ENCODE measurements at regions not wholly inside any gene's neighbourhood (a gene's known extent, or its start where the extent isn't known, plus 50 kb on each side); places are given as distances from the start of the nearest gene placed in this dataset.
A peak's percentile ranks its signal among the peaks of the same experiment; 100 is the strongest.

- no peak for TF ChIP-seq CTCF (conservative IDR thresholded peaks at IDR 0.05; ENCODE audit: low read depth, low read length)
- DNase-seq (ENCODE audit: low read depth) = no peak
- no peak overlapping the region for H3K4me3 ChIP-seq (ENCODE audit: low read depth, low read length)
Observed at GRCh38 chr4:138521809-138522208, 279.7 kb upstream of the SLC7A11 start.

- no peak for DNase-seq (ENCODE audit: low read depth)
- no peak overlapping the region for H3K4me3 ChIP-seq (ENCODE audit: low read depth, low read length)
- no peak for TF ChIP-seq CTCF (conservative IDR thresholded peaks at IDR 0.05; ENCODE audit: low read depth, low read length)
Observed at GRCh38 chr4:138519436-138519835, 277.3 kb upstream of the SLC7A11 start.

- no peak for DNase-seq (ENCODE audit: low read depth)
- no peak overlapping the region for H3K4me3 ChIP-seq (ENCODE audit: low read depth, low read length)
- no peak for TF ChIP-seq CTCF (conservative IDR thresholded peaks at IDR 0.05; ENCODE audit: low read depth, low read length)
Observed at GRCh38 chr4:138513535-138513934, 271.4 kb upstream of the SLC7A11 start.

GRCh38 chr4:138512756-138513155 is 270.6 kb upstream of the SLC7A11 start:
- no peak overlapping the region for H3K4me3 ChIP-seq (ENCODE audit: low read depth, low read length)
- peak; percentile 32 for DNase-seq (ENCODE audit: low read depth)
- TF ChIP-seq CTCF (conservative IDR thresholded peaks at IDR 0.05; ENCODE audit: low read depth, low read length) = no peak

GRCh38 chr4:138510053-138510452 is 267.9 kb upstream of the SLC7A11 start:
- DNase-seq (ENCODE audit: low read depth) = peak; percentile 38
- H3K4me3 ChIP-seq (ENCODE audit: low read depth, low read length) = no peak overlapping the region
- TF ChIP-seq CTCF (conservative IDR thresholded peaks at IDR 0.05; ENCODE audit: low read depth, low read length) = no peak

GRCh38 chr4:138509346-138509745 is 267.2 kb upstream of the SLC7A11 start:
- no peak for DNase-seq (ENCODE audit: low read depth)
- no peak for TF ChIP-seq CTCF (conservative IDR thresholded peaks at IDR 0.05; ENCODE audit: low read depth, low read length)
- no peak overlapping the region for H3K4me3 ChIP-seq (ENCODE audit: low read depth, low read length)

- TF ChIP-seq CTCF (conservative IDR thresholded peaks at IDR 0.05; ENCODE audit: low read depth, low read length) = no peak
- no peak overlapping the region for H3K4me3 ChIP-seq (ENCODE audit: low read depth, low read length)
- DNase-seq (ENCODE audit: low read depth) = peak; percentile 93
Observed at GRCh38 chr4:138507522-138507921, 265.4 kb upstream of the SLC7A11 start.

Measured in choroid plexus epithelial cell (primary cell).